Fibroblast of gingiva (primary cell): ENCODE measurements at regions not wholly inside any gene's neighbourhood (a gene's known extent, or its start where the extent isn't known, plus 50 kb on each side); places are given as distances from the start of the nearest gene placed in this dataset.
"Not testable (repeated sequence)": the region's sequence is repeated elsewhere in the genome, so short reads cannot be mapped to it uniquely, and the experiment has no call there.

Experiments used
- DNase-seq: peaks from one replicate; pipeline ENCODE4 v3.0.0-alpha.2; 2011; ENCODE audit warnings: low read depth

GRCh38 chr12:131214936-131215335 lies 261.2 kb downstream of the ADGRD1 start:
- not testable (repeated sequence) for DNase-seq

- not testable (repeated sequence) for DNase-seq
Observed at GRCh38 chr12:131216587-131216986, 262.9 kb downstream of the ADGRD1 start.

GRCh38 chr12:131217024-131217586 lies 263.4 kb downstream of the ADGRD1 start:
- no peak for DNase-seq

DNA sequence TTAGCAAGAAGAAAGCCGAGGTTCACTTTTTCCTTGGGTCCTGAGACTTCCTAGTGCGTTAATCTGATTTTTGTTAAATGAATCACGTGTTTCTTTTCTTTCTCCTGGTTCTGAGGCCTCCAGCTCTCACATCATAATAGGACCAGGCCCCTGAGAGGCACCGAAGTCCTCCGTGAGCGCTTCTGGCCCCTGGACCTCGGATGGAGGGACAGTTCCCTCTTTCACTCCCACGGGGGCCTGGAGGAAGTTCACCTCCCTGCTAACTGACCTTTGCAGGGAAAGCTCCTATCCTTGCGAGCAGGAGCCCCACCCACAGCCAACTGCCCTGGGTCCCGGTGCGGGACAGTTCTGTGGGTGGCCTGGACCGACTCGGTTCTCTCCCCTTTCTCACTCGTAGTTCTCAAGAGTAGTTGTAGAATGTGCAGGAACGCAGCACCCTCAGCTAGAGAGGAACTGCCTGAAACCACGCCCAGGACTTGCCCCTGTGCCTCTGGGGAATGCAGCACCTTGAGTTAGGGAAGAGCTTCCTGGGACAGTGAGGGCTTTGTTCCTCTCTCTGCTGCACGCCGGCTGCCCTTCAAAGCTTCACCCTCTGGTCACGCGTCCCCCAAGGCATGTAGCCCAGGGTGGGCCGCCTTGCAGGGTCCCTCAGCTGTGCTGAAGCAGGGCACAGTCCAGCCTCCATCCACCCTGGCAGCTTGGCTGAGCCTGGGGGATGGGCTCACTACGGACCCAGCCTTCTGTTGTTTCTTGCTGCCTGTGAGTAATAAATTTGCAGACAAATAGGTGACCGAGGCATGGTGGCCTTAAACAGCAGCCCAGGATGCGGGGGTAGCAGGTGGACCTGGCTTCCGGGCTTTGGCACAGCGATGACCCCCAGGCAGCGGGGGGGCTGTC lies 264.6 kb downstream of the ADGRD1 start:
- DNase-seq = no peak

GRCh38 chr12:131218923-131219669 lies 265.4 kb downstream of the ADGRD1 start:
- no peak for DNase-seq

GRCh38 chr12:131219670-131220330 lies 266.1 kb downstream of the ADGRD1 start:
- no peak for DNase-seq

DNA sequence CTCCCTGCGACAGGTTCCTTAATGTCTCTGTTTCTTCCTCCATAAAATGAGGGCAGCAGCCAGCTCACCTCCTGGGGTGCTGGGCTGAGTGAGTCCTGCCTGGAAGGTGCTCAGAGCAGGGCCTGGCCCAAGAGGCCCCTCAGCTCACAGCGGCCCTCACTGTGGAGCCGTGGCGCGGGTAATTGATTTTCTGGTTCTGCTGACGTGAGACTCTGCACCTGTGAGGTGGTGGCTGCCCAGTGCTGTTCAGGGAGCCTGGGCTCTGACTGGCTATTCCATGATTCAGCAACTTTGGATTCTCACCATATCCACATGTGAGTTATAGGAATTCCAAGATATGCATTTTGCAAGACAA lies 266.6 kb downstream of the ADGRD1 start:
- no peak for DNase-seq

GRCh38 chr12:131221061-131221956 lies 267.6 kb downstream of the ADGRD1 start:
- DNase-seq = no peak

- DNase-seq = no peak
Observed at GRCh38 chr12:131221957-131222328, 268.2 kb downstream of the ADGRD1 start.

DNA sequence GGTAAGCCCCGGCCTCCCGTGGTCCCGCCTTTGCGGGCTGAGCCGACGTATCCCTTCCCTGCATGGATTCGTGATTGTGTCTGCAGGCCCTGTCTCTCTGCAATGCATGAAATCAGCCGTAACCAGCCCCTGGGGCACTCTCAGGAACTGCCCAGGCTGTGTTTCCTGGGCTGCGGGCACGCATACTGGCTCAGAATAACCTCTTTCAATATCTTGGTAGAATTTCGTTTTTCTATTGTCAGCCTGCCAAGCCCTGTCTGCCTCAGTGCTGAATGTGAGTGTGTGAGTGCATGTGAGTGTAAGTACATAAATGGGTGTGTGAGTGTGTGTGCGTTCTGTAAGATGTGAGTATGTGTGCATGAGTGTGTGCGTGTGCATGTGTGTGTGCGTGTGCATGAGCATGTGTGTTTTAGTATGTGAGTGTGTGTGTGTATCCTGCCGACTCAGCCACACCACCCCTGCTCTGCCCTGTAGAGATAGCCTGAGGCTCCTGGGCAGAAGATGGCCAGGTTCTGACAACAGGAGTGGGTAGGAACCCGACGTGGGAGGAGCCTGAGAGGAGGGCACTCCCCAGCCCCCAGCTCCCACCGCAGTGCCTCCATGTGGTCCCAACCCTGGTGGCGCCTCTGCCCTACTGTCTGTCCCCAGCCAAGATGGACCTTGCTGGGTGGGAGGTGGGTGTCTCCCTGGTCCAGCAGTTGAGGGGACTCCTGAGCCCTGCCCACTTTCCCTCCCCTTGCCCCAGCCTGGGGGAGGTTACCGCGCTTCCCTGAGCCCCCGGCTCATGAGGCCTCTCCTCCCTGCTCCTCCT lies 268.8 kb downstream of the ADGRD1 start:
- no peak for DNase-seq

DNA sequence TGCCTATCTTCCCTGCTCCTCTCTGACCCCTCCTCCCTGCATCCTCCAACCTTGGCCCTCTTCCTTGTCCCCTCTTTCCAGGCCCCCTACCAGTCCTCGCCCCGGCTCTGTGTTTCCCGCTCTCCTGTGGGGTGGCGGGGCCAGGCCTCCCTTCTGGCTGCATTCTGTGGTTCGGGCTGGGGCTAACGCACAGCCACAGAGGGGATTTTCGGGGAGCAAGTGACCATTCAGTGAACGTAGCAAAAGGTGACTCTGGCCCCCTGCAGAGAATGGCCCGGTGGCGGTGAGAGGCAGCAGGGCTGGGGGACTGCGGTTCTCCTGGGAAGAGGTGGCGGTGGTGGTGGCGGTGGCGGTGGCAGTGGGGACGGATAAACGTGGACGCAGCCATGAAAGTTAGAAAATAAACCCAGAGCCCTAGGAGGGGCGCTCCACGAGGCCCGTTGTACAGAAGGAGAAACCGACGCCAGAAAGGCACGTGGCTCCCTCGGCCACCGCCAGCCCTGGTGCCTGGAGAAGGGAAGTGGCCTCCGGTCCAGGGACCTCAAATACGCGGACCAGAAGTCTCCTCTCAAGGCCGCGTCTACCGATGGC lies 269.6 kb downstream of the ADGRD1 start:
- DNase-seq = no peak

DNA sequence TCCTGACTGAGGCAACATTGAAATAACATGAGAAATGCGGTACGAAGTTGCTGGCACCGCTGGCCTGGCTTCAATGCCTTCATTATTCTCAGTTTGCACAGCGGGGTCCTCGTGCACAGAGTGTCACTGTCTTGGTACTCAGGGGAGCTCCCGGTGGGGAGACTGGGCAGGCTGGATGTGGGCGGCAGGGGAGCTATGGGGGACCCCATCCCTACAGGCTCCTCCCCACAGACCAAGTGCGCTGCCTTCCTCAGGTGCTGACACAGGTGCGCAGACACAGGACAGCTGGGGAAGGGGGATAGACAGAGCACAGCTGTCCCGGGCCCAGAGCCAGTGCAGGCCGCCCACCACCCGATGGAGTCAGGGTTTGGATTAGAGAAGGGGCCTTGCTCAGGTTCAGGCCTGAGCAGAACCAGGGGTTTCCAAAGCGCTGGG lies 270.1 kb downstream of the ADGRD1 start:
- DNase-seq = no peak

DNA sequence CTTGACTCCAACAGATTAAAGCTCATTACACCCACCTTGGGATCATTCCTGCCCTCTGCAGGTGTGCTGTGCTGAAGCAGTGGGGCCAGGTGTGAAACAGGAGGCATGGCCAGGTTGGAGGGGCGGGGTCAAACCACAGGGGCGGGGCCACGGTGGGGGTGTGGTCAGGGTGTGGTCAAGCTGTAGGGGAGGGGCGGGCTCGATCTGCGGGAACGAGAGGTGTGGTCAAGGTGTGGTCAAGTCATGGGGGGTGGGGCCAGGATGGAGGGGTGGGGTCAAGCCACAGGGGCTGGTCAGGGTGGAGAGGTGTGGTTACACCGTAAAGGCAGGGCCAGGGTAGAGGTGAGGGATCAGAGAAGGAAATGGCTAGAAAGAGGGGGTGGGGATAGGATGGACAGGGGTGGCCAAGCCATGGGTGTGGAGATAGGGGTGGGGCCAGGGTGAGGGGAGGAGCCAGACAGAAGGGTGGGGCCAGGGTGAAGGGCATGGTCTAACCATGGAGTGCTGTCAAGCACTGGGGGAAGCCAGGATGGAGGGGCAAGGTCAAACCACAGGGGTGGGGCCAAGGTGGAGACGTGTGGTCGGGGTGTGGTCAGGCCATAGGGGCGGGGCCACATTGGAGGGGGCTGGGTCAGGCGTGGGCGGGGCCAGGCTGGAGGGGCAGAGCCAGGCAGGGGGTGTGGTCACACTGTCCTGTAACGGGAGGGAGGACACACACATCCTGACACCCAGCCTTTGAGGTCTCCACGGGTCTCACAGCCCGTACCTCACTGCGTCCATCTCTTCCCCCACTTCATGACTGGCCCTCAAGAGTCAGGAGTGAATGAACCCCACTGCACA lies 270.7 kb downstream of the ADGRD1 start:
- DNase-seq = not testable (repeated sequence)

DNA sequence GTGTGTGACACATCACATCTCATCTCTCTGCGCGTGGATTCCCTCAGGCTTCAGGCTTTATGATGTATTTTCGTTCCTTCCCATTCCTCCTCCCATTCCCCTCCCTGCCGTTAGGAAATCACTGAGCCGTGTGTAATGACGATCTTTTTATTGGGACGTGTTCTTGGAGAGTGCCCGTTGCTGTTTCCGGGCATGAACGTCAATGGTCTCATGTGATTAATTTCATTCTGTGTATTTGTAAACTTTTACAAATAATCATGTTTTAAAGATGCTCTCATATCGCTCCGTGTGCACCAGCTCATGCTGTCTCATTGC lies 271.3 kb downstream of the ADGRD1 start:
- not testable (repeated sequence) for DNase-seq

DNA sequence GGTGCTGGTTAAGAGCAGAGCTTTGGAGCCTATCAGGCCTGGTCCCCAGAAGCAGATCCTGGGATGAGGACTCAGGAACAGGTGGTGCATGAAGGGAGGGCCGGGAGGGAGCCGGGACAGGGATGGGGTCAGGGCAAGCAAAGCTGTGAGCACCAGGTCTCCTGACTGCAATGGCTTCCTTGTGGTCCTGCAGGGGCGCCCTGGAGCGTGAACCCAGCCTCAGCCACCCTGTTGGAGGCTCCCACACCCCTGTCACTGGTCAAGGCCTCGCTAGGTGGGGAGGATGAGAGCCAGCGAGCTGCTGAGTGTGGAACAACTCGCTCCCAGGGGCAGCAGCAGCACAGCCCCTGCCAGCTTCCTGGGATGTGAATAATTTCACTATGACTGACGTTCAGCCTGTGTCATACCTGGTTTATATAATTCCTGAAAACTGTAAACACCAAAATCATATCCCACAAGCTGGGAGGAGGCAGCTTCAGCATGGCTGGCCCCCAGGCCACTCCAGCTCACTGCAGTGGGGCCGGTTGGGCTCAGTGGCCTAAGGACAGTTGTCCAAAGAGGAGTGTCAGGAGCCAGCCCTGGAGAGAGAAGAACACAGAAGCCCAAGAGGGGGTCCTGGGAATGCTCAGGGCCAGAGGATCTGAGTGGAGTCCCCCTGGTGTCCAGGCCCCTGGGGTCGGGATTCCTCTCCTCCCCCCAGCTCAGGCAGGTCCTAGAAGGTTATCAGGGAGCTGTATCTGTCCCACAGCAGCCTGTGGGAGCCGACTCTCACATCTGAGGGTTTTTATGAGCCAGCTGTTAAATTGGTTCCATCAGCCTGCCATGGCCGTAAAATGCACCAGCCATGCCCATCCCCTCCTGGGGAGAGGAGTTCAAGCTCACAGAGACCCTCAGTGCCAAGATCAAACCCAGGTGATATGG lies 272.9 kb downstream of the ADGRD1 start:
- DNase-seq = no peak

DNA sequence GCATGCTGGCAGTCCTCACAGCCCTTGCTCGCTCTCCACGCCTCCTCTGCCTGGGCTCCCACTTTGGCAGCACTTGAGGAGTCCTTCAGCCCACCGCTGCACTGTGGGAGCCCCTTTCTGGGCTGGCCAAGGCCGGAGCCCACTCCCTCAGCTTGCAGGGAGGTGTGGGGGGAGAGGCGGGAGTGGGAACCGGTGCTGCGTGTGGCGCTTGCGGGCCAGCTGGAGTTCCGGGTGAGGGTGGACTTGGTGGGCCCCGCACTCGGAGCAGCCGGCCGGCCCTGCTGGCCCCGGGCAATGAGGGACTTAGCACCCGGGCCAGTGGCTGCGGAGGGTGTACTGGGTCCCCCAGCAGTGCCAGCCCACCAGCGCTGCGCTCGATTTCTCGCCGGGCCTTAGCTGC lies 273.9 kb downstream of the ADGRD1 start:
- not testable (repeated sequence) for DNase-seq

DNA sequence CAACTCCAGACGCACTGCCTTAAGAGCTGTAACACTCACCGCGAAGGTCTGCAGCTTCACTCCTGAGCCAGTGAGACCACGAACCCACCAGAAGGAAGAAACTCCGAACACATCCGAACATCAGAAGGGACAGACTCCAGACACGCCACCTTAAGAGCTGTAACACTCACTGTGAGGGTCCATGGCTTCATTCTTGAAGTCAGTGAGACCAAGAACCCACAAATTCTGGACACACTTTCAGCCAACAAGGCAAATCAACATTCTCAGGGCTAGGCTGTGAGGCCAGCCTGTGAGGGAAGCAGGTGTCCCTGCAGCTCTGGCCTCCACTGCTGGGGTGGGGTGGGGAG lies 275.3 kb downstream of the ADGRD1 start:
- DNase-seq = not testable (repeated sequence)
